H1 (cell line): ENCODE measurements at regions not wholly inside any gene's neighbourhood (a gene's known extent, or its start where the extent isn't known, plus 50 kb on each side); places are given as distances from the start of the nearest gene placed in this dataset.

Experiments
- CBX8 ChIP-seq: fragments of 300-800, 300-1000 bp; sonication (generic); IDR thresholded peaks from 2 replicates; pipeline ENCODE4 v1.7.1; 2016; ENCODE audit warnings: low read depth, low read length, borderline replicate concordance
- MAFK ChIP-seq: IDR thresholded peaks from 2 replicates; pipeline ENCODE4 v1.6.1; 2012; ENCODE audit warnings: low read depth, mild to moderate bottlenecking, improper control_type of control experiment, low read length
- NANOG ChIP-seq: IDR thresholded peaks from 2 replicates; pipeline ENCODE4 v1.6.1; 2011; ENCODE audit warnings: low read length, low read depth, mild to moderate bottlenecking, inconsistent platforms; ENCODE audit not compliant: insufficient read depth, poor library complexity, severe bottlenecking

GRCh38 chr18:47383729-47384128, 132.3 kb upstream of the SKOR2 start (continued):
- TF ChIP-seq CBX8 (no peak), NANOG (no peak), MAFK (no peak)
